ENCODE measurements at regions not wholly inside any gene's neighbourhood (a gene's known extent, or its start where the extent isn't known, plus 50 kb on each side); places are given as distances from the start of the nearest gene placed in this dataset.

GRCh38 chr12:92573104-92573503, 129.7 kb upstream of the PLEKHG7 start (continued):
- TF ChIP-seq, protein P1, sequence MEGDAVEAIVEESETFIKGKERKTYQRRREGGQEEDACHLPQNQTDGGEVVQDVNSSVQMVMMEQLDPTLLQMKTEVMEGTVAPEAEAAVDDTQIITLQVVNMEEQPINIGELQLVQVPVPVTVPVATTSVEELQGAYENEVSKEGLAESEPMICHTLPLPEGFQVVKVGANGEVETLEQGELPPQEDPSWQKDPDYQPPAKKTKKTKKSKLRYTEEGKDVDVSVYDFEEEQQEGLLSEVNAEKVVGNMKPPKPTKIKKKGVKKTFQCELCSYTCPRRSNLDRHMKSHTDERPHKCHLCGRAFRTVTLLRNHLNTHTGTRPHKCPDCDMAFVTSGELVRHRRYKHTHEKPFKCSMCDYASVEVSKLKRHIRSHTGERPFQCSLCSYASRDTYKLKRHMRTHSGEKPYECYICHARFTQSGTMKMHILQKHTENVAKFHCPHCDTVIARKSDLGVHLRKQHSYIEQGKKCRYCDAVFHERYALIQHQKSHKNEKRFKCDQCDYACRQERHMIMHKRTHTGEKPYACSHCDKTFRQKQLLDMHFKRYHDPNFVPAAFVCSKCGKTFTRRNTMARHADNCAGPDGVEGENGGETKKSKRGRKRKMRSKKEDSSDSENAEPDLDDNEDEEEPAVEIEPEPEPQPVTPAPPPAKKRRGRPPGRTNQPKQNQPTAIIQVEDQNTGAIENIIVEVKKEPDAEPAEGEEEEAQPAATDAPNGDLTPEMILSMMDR (conservative IDR thresholded peaks at IDR 0.05; ENCODE audit: low read depth in 2 of 2): no peak
- TF ChIP-seq EZH2phosphoT487 (IDR thresholded peaks at IDR 0.05; ENCODE audit: unreplicated experiment) (no peak), ZNF331 (CRISPR knock-in tag; IDR thresholded peaks at IDR 0.05; ENCODE audit: low read depth) (no peak), ETS1 (IDR thresholded peaks at IDR 0.05) (no peak), JUNB (IDR thresholded peaks at IDR 0.05; ENCODE audit: unreplicated experiment) (no peak)

- ATAC-seq (no peak), DNase-seq (ENCODE audit: low spot score) (no peak)
- Histone ChIP-seq H3K9me2 (ENCODE audit: insufficient read depth) (no peaks in the 10 kb centered on the region), H3K36me3 (ENCODE audit: insufficient read depth) (no peaks in the 10 kb centered on the region), H3K4me3 (no peak overlapping the region), H3K4me1 (ENCODE audit: insufficient read depth) (0 out of 2 replicates have a peak, but pooled peaks cover 5% of the 10 kb centered on the region), H2AFZ (no peak overlapping the region), H3F3A (replicated peaks; ENCODE audit: low read depth) (no peaks in the 10 kb centered on the region), H4K20me1 (replicated peaks; ENCODE audit: insufficient read depth) (no peaks in the 10 kb centered on the region), H3K27ac (ENCODE audit: low read depth) (no peak overlapping the region), H3K79me2 (replicated peaks; ENCODE audit: insufficient read depth) (no peaks in the 10 kb centered on the region), H3K4me2 (no peak overlapping the region), H3K27me3 (ENCODE audit: insufficient read depth) (no peaks in the 10 kb centered on the region)
- Mint-ChIP-seq H3K27me3 (ENCODE audit: insufficient read depth, low read depth, poor library complexity) (no peaks in the 10 kb centered on the region), H3K27ac (no peak overlapping the region), H3K4me1 (no peaks in the 10 kb centered on the region), H3K4me3 (no peak overlapping the region), H3K36me3 (ENCODE audit: low read depth) (no peaks in the 10 kb centered on the region), H3K9me3 (0 out of 3 replicates have a peak, but pooled peaks cover 2% of the 10 kb centered on the region)
- no peak for TF ChIP-seq ZNF114 (CRISPR knock-in tag; IDR thresholded peaks at IDR 0.05)
Observed at GRCh38 chr12:92571844-92572543, 130.8 kb upstream of the PLEKHG7 start.

DNA sequence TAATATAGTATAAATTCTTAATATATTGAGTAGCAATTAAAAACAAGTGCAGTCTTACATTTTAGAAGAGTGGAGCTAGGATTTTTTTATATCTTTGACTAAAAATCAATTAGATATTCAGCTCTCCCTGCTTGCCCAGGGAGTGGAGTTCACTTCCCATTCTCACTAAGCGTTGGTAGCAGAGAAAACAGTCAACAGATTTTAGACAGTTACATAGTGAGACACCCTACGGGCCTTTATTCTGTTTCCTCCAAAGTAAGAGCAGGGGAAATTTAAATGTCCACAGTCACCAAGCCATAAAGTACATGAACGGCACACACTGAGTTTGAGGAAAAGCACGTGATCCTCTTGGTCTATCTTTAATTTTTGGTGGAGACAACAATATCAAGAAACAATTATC, 131.6 kb upstream of the PLEKHG7 start:
- no peaks in the 10 kb centered on the region for H3K27me3 Mint-ChIP-seq (ENCODE audit: insufficient read depth, low read depth, poor library complexity)
- no peak overlapping the region for H3K4me3 ChIP-seq
- no peaks in the 10 kb centered on the region for H3K27me3 ChIP-seq (ENCODE audit: insufficient read depth)
- DNase-seq (ENCODE audit: low spot score) (no peak), ATAC-seq (no peak)
- H3K27ac Mint-ChIP-seq: no peak overlapping the region
- TF ChIP-seq, protein P1 (conservative IDR thresholded peaks at IDR 0.05; ENCODE audit: low read depth in 2 of 2): no peak
- TF ChIP-seq ZNF114 (CRISPR knock-in tag; IDR thresholded peaks at IDR 0.05) (no peak), STAT1 (IDR thresholded peaks at IDR 0.05; ENCODE audit: unreplicated experiment) (no peak), NANOG (IDR thresholded peaks at IDR 0.05; ENCODE audit: borderline replicate concordance) (no peak), ZNF331 (CRISPR knock-in tag; IDR thresholded peaks at IDR 0.05; ENCODE audit: low read depth) (no peak), POLR2AphosphoS5 (IDR thresholded peaks at IDR 0.05; ENCODE audit: low read depth) (no peak), REST (IDR thresholded peaks at IDR 0.05; ENCODE audit: unreplicated experiment) (no peak), ETS1 (IDR thresholded peaks at IDR 0.05) (no peak), JUNB (IDR thresholded peaks at IDR 0.05; ENCODE audit: unreplicated experiment) (no peak), CREB1 (CRISPR knock-in tag; IDR thresholded peaks at IDR 0.05; ENCODE audit: low read depth) (no peak), EZH2phosphoT487 (IDR thresholded peaks at IDR 0.05; ENCODE audit: unreplicated experiment) (no peak), EZH2 (IDR thresholded peaks at IDR 0.05; ENCODE audit: low read depth, unreplicated experiment) (no peak)
- no peaks in the 10 kb centered on the region for H3K4me1 Mint-ChIP-seq
- no peaks in the 10 kb centered on the region for H3K36me3 ChIP-seq (ENCODE audit: insufficient read depth)
- H3F3A ChIP-seq (replicated peaks; ENCODE audit: low read depth): no peaks in the 10 kb centered on the region
- H3K9me3 Mint-ChIP-seq: no peaks in the 10 kb centered on the region
- no peak overlapping the region for H2AFZ ChIP-seq
- no peak overlapping the region for H3K27ac ChIP-seq (ENCODE audit: low read depth)
- H3K4me1 ChIP-seq (ENCODE audit: insufficient read depth): 0 out of 2 replicates have a peak, but pooled peaks cover 5% of the 10 kb centered on the region
- H3K36me3 Mint-ChIP-seq (ENCODE audit: low read depth): no peaks in the 10 kb centered on the region
- no peak overlapping the region for H3K4me2 ChIP-seq
- no peaks in the 10 kb centered on the region for H3K9me2 ChIP-seq (ENCODE audit: insufficient read depth)
- no peak overlapping the region for H3K4me3 Mint-ChIP-seq
- H3K79me2 ChIP-seq (replicated peaks; ENCODE audit: insufficient read depth): no peaks in the 10 kb centered on the region
- H4K20me1 ChIP-seq (replicated peaks; ENCODE audit: insufficient read depth): no peaks in the 10 kb centered on the region

All from GM23338 (cell line).